Fibroblast of mammary gland (primary cell): ENCODE measurements at regions not wholly inside any gene's neighbourhood (a gene's known extent, or its start where the extent isn't known, plus 50 kb on each side); places are given as distances from the start of the nearest gene placed in this dataset.

ENCODE experiments used
- DNase-seq: peaks from one replicate; pipeline ENCODE4 v3.0.0-alpha.2; 2010; ENCODE audit warnings: low read depth
- H3K4me3 ChIP-seq: 2 replicates; pipeline ENCODE4 v1.5.1; 2011; ENCODE audit warnings: low read depth, mild to moderate bottlenecking, low read length, moderate library complexity; ENCODE audit not compliant: control insufficient read depth
- CTCF ChIP-seq: conservative IDR thresholded peaks from 2 replicates; pipeline ENCODE4 v1.5.1; 2011; ENCODE audit warnings: low read depth, low read length, inconsistent platforms; ENCODE audit not compliant: control insufficient read depth, insufficient read depth

GRCh38 chr22:47647720-47648119 is 885.3 kb downstream of the TBC1D22A start:
- no peak for DNase-seq
- no peak for TF ChIP-seq CTCF
- H3K4me3 ChIP-seq: no peak overlapping the region

- no peak overlapping the region for H3K4me3 ChIP-seq
- no peak for DNase-seq
- TF ChIP-seq CTCF: no peak
Measured at GRCh38 chr22:47647181-47647580, 884.7 kb downstream of the TBC1D22A start.

GRCh38 chr22:47645923-47646322 is 883.5 kb downstream of the TBC1D22A start:
- no peak for TF ChIP-seq CTCF
- H3K4me3 ChIP-seq: no peak overlapping the region
- DNase-seq: no peak

GRCh38 chr22:47645450-47645914 is 883.0 kb downstream of the TBC1D22A start:
- no peak overlapping the region for H3K4me3 ChIP-seq
- no peak for DNase-seq
- TF ChIP-seq CTCF: no peak

GRCh38 chr22:47634347-47634746 is 871.9 kb downstream of the TBC1D22A start:
- no peak for DNase-seq
- no peak for TF ChIP-seq CTCF
- no peak overlapping the region for H3K4me3 ChIP-seq

GRCh38 chr22:47633111-47633510 is 870.7 kb downstream of the TBC1D22A start:
- DNase-seq: no peak
- no peak for TF ChIP-seq CTCF
- H3K4me3 ChIP-seq: no peak overlapping the region

GRCh38 chr22:47632701-47633100 is 870.3 kb downstream of the TBC1D22A start:
- no peak overlapping the region for H3K4me3 ChIP-seq
- DNase-seq: no peak
- TF ChIP-seq CTCF: no peak
